Ovary (tissue), 3 donors: ENCODE measurements at regions not wholly inside any gene's neighbourhood (a gene's known extent, or its start where the extent isn't known, plus 50 kb on each side); places are given as distances from the start of the nearest gene placed in this dataset.

ENCODE experiments used
- EP300 ChIP-seq: sonication (generic); formaldehyde crosslinking; IDR thresholded peaks from one replicate; pipeline ENCODE4 v1.6.1; 2017; ENCODE audit warnings: antibody characterized with exemption
- POLR2A ChIP-seq: fragments of 450-650 bp; IDR thresholded peaks from one replicate; pipeline ENCODE4 v1.6.1; 2017; ENCODE audit warnings: antibody characterized with exemption, mild to moderate bottlenecking, moderate library complexity
- TF ChIP-seq, protein P1 (sequence below), 3 donors: fragments of 450-650 bp in 2 of 3; fragments of 200-600 bp in 1 of 3; IDR thresholded peaks; one replicate each; pipeline versions ENCODE4 v1.5.1 to v1.8.0; 2016 to 2022; ENCODE audit warnings: antibody characterized with exemption in 3 of 3, mild to moderate bottlenecking in 1 of 3
- donor health status: DM: no; HTN: no; CAD: no.

DNA sequence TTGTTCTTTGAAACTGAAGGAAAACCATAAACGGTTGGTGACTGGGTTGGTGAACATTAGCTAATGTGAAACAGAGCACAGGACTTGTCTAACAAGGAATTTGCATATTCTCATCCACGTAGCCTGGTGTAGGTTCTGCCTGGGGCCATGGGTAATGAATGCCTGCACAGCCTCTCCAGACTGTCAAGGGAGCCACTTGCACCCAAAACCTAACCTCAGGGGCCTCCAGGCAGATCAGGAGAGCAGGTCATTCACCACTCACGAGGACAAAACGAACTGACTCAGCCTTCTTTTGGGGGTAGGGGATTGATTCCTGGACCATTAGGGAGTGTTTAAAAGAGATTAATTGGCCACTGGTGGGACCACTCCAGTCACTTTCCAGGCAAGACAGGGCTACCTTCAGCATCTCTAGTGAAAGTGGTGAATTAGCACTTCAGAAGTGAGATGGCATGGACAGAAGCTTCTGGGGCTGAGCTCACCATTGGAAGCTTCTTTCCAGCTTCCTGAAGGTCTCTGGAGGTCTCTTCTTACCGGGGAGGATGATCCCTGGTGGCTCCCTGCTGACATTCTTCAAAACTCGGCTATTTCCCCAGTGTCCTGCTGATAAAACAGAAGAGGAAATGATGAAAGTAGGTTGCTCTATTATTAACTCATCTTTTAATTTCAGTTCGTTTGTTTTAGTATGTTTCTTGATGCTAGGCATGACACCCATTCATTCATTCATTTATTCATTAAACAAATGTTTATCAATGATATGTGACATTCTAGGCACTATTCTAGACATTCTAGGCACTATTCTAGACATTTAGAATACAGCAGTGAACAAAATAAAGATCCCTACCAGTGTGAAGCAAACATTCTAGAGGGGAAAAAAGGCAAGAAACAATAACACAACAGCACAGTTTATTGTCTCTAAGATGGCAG, 104.5 kb upstream of the LNX1 start:
- TF ChIP-seq, protein P1, sequence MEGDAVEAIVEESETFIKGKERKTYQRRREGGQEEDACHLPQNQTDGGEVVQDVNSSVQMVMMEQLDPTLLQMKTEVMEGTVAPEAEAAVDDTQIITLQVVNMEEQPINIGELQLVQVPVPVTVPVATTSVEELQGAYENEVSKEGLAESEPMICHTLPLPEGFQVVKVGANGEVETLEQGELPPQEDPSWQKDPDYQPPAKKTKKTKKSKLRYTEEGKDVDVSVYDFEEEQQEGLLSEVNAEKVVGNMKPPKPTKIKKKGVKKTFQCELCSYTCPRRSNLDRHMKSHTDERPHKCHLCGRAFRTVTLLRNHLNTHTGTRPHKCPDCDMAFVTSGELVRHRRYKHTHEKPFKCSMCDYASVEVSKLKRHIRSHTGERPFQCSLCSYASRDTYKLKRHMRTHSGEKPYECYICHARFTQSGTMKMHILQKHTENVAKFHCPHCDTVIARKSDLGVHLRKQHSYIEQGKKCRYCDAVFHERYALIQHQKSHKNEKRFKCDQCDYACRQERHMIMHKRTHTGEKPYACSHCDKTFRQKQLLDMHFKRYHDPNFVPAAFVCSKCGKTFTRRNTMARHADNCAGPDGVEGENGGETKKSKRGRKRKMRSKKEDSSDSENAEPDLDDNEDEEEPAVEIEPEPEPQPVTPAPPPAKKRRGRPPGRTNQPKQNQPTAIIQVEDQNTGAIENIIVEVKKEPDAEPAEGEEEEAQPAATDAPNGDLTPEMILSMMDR (IDR thresholded peaks at IDR 0.05), result no peak
- TF ChIP-seq POLR2A, result no peak
- TF ChIP-seq EP300, result no peak
